HL-60 (cell line): ENCODE measurements at regions not wholly inside any gene's neighbourhood (a gene's known extent, or its start where the extent isn't known, plus 50 kb on each side); places are given as distances from the start of the nearest gene placed in this dataset.

Source experiments
- DNase-seq, 2 experiments: peaks; one replicate each; pipeline ENCODE4 v3.0.0-alpha.2; 2010 to 2020; ENCODE audit warnings: low read depth in 1 of 2, low spot score in 1 of 2
- H3K27ac ChIP-seq: fragments of 250-450 bp; sonication (Bioruptor Pico); replicated peaks from 2 replicates; pipeline ENCODE4 v1.5.1; 2020; ENCODE audit warnings: mild to moderate bottlenecking, moderate library complexity
- H3K27me3 ChIP-seq: fragments of 250-450 bp; sonication (Bioruptor Pico); 2 replicates; pipeline ENCODE4 v1.5.1; 2021; ENCODE audit warnings: mild to moderate bottlenecking, moderate library complexity; ENCODE audit not compliant: insufficient read depth, poor library complexity, severe bottlenecking
- H3K4me3 ChIP-seq: replicated peaks from 2 replicates; pipeline ENCODE4 v1.5.1; 2011; ENCODE audit warnings: mild to moderate bottlenecking, control low read depth, low read length; ENCODE audit not compliant: insufficient read depth
- CTCF ChIP-seq: IDR thresholded peaks from one replicate; pipeline ENCODE4 v1.5.1; 2011; ENCODE audit warnings: low read length, control low read depth, inconsistent platforms; ENCODE audit not compliant: insufficient read depth
- GABPA ChIP-seq: IDR thresholded peaks from 2 replicates; pipeline ENCODE4 v1.6.1; 2012; ENCODE audit warnings: low read depth
- POLR2AphosphoS5 ChIP-seq: IDR thresholded peaks from 2 replicates; pipeline ENCODE4 v1.6.1; 2012; ENCODE audit warnings: low read depth
- REST ChIP-seq: IDR thresholded peaks from 2 replicates; pipeline ENCODE4 v1.6.1; 2012; ENCODE audit warnings: low read depth; ENCODE audit not compliant: insufficient replicate concordance
- SPI1 ChIP-seq: IDR thresholded peaks from 2 replicates; pipeline ENCODE4 v1.6.1; 2012; ENCODE audit warnings: low read depth, mild to moderate bottlenecking, borderline replicate concordance

GRCh38 chr15:97350813-97351212 is 609.7 kb upstream of the ARRDC4 start:
- DNase-seq: no peak
- H3K27me3 ChIP-seq: no peaks in the 10 kb centered on the region
- no peak overlapping the region for H3K4me3 ChIP-seq
- no peak overlapping the region for H3K27ac ChIP-seq
- TF ChIP-seq CTCF (no peak), REST (no peak), GABPA (no peak), POLR2AphosphoS5 (no peak)

- no peak for TF ChIP-seq CTCF
- no peak for TF ChIP-seq REST
- TF ChIP-seq GABPA: no peak
- no peak for TF ChIP-seq SPI1
- no peak for TF ChIP-seq POLR2AphosphoS5
Measured at GRCh38 chr15:97383516-97383915, 577.0 kb upstream of the ARRDC4 start.

GRCh38 chr15:97386940-97387339 is 573.6 kb upstream of the ARRDC4 start:
- DNase-seq: no peak
- Histone ChIP-seq H3K27me3 (no peaks in the 10 kb centered on the region), H3K27ac (no peak overlapping the region), H3K4me3 (no peak overlapping the region)
- TF ChIP-seq POLR2AphosphoS5 (no peak), GABPA (no peak), CTCF (no peak), SPI1 (no peak), REST (no peak)

More at GRCh38 chr15:97383516-97383915, 577.0 kb upstream of the ARRDC4 start:
- Histone ChIP-seq H3K27ac (no peak overlapping the region), H3K27me3 (no peaks in the 10 kb centered on the region), H3K4me3 (no peak overlapping the region)
- no peak for DNase-seq
